Gastrocnemius medialis (tissue), 4 donors: ENCODE measurements at regions not wholly inside any gene's neighbourhood (a gene's known extent, or its start where the extent isn't known, plus 50 kb on each side); places are given as distances from the start of the nearest gene placed in this dataset.
"Not testable (repeated sequence)": the region's sequence is repeated elsewhere in the genome, so short reads cannot be mapped to it uniquely, and the experiment has no call there.

ENCODE experiments used
- POLR2A ChIP-seq, 2 donors: fragments of 450-650 bp; IDR thresholded peaks; one replicate each; pipeline ENCODE4 v1.6.1; 2017; ENCODE audit warnings: antibody characterized with exemption in 2 of 2, mild to moderate bottlenecking in 2 of 2, moderate library complexity in 2 of 2
- TF ChIP-seq, protein P1 (sequence below), 5 experiments: fragments of 450-650 bp in 3 of 5; fragments of 200-600 bp in 2 of 5; sonication (generic) in 2 of 5; IDR thresholded peaks in 4 of 5; conservative IDR thresholded peaks in 1 of 5; 1 replicate in 4 of 5; 2 replicates in 1 of 5; pipeline ENCODE4 v1.5.1; 2016 to 2019; ENCODE audit warnings: antibody characterized with exemption in 5 of 5, mild to moderate bottlenecking in 3 of 5, moderate library complexity in 3 of 5

DNA sequence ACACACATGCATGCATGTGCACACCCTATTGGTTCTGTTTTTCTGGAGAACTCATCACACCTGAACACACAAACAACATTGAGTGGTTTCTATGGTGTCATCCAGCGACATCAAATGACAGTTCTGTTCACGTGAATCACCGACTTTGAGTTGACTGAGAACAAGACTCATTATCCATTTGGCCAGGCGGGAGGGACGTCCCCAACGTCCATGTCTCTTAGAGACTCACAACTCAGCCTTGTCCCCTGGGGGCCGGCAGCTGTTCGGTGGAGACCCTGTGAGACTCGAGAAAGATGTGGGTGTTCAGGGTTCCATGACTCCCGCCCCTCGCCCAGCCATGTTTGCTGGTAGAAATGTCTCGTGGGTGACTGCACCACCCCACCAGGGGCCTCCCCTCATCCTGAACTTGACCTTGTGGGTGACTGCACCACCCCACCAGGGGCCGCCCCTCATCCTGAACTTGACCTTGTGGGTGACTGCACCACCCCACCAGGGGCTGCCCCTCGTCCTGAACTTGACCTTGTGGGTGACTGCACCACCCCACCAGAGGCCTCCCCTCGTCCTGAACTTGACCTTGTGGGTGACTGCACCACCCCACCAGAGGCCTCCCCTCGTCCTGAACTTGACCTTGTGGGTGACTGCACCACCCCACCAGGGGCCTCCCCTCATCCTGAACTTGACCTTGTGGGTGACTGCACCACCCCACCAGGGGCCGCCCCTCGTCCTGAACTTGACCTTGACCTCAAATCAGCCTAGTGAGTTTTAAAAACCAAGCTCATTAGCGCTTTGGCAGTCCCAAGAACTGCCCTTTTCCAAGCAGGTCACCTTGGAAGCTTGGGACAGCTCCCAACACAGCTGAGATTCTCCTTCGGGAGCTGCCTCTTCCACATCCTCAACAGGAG is 163.8 kb downstream of the SHANK2 start:
- TF ChIP-seq, protein P1, sequence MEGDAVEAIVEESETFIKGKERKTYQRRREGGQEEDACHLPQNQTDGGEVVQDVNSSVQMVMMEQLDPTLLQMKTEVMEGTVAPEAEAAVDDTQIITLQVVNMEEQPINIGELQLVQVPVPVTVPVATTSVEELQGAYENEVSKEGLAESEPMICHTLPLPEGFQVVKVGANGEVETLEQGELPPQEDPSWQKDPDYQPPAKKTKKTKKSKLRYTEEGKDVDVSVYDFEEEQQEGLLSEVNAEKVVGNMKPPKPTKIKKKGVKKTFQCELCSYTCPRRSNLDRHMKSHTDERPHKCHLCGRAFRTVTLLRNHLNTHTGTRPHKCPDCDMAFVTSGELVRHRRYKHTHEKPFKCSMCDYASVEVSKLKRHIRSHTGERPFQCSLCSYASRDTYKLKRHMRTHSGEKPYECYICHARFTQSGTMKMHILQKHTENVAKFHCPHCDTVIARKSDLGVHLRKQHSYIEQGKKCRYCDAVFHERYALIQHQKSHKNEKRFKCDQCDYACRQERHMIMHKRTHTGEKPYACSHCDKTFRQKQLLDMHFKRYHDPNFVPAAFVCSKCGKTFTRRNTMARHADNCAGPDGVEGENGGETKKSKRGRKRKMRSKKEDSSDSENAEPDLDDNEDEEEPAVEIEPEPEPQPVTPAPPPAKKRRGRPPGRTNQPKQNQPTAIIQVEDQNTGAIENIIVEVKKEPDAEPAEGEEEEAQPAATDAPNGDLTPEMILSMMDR (IDR thresholded peaks at IDR 0.05 in 4 of 5, conservative IDR thresholded peaks at IDR 0.05 in 1 of 5): not testable (repeated sequence)
- not testable (repeated sequence) for TF ChIP-seq POLR2A (IDR thresholded peaks at IDR 0.05)
